Neural cell (in vitro differentiated cells): ENCODE measurements at regions not wholly inside any gene's neighbourhood (a gene's known extent, or its start where the extent isn't known, plus 50 kb on each side); places are given as distances from the start of the nearest gene placed in this dataset.

ENCODE experiments used
- H2AFZ ChIP-seq: fragments of 200-600, 300-800 bp; sonication (generic), shearing (Covaris generic); 2 replicates; pipeline ENCODE4 v1.6.0; 2014; ENCODE audit warnings: low read depth, mild to moderate bottlenecking, antibody characterized with exemption, low read length, moderate library complexity
- H3F3A ChIP-seq: fragments of 200-600 bp; shearing (Covaris generic); 2 replicates; pipeline ENCODE4 v1.6.1; 2016; ENCODE audit warnings: mild to moderate bottlenecking, moderate library complexity, mixed read lengths, antibody characterized with exemption, low read length; ENCODE audit not compliant: insufficient read depth, poor library complexity, severe bottlenecking
- H3K27ac ChIP-seq: fragments of 200-600, 300-800 bp; sonication (generic), shearing (Covaris generic); 2 replicates; pipeline ENCODE4 v1.5.1; 2014; ENCODE audit warnings: mild to moderate bottlenecking, low read length, moderate library complexity
- H3K27me3 ChIP-seq: fragments of 300-800, 200-600 bp; sonication (generic), shearing (Covaris generic); 2 replicates; pipeline ENCODE4 v1.6.0; 2014; ENCODE audit warnings: mild to moderate bottlenecking, low read depth, low read length, moderate library complexity; ENCODE audit not compliant: insufficient read depth
- H3K36me3 ChIP-seq: fragments of 300-800, 200-600 bp; sonication (generic), shearing (Covaris generic); 2 replicates; pipeline ENCODE4 v1.5.1; 2014; ENCODE audit warnings: mild to moderate bottlenecking, antibody characterized with exemption, low read length, moderate library complexity; ENCODE audit not compliant: insufficient read depth
- H3K4me2 ChIP-seq: fragments of 300-800, 200-600 bp; sonication (generic), shearing (Covaris generic); 2 replicates; pipeline ENCODE4 v1.6.0; 2014; ENCODE audit warnings: mild to moderate bottlenecking, low read length
- H3K4me3 ChIP-seq: fragments of 300-800, 200-600 bp; sonication (generic), shearing (Covaris generic); 2 replicates; pipeline ENCODE4 v1.5.1; 2014; ENCODE audit warnings: mild to moderate bottlenecking, low read length, moderate library complexity
- H3K79me2 ChIP-seq: fragments of 200-600 bp; shearing (Covaris generic); replicated peaks from 2 replicates; pipeline ENCODE4 v1.6.0; 2014; ENCODE audit warnings: mild to moderate bottlenecking, low read length, moderate library complexity; ENCODE audit not compliant: insufficient read depth
- H3K9ac ChIP-seq: fragments of 300-800, 200-600 bp; sonication (generic), shearing (Covaris generic); 2 replicates; pipeline ENCODE4 v1.6.1; 2016; ENCODE audit warnings: mild to moderate bottlenecking, low read length, mixed read lengths
- H3K9me2 ChIP-seq: fragments of 200-600 bp; shearing (Covaris generic); 2 replicates; pipeline ENCODE4 v1.6.1; 2016; ENCODE audit warnings: mild to moderate bottlenecking, low read length, mixed read lengths; ENCODE audit not compliant: insufficient read depth
- H3K9me3 ChIP-seq: fragments of 200-600, 300-800 bp; sonication (generic), shearing (Covaris generic); 2 replicates; pipeline ENCODE4 v1.6.1; 2016; ENCODE audit warnings: mild to moderate bottlenecking, mixed run types, low read length, moderate library complexity, mixed read lengths
- H4K20me1 ChIP-seq: fragments of 200-600 bp; shearing (Covaris generic); 2 replicates; pipeline ENCODE4 v1.6.1; 2016; ENCODE audit warnings: mild to moderate bottlenecking, mixed run types; ENCODE audit not compliant: insufficient read depth
- CTCF ChIP-seq: fragments of 450-650 bp; IDR thresholded peaks from 2 replicates; pipeline ENCODE4 v1.5.1; 2014; ENCODE audit warnings: antibody characterized with exemption, mild to moderate bottlenecking, moderate library complexity; ENCODE audit not compliant: poor library complexity, severe bottlenecking
- EP300 ChIP-seq: fragments of 450-650 bp; conservative IDR thresholded peaks from 2 replicates; pipeline ENCODE4 v1.6.1; 2014; ENCODE audit warnings: antibody characterized with exemption, mild to moderate bottlenecking, moderate library complexity; ENCODE audit not compliant: poor library complexity, severe bottlenecking
- EZH2 ChIP-seq: fragments of 200-600, 300-800 bp; shearing (Covaris generic), sonication (generic); IDR thresholded peaks from 2 replicates; pipeline ENCODE4 v1.6.1; 2014; ENCODE audit warnings: antibody characterized with exemption, low read length, borderline replicate concordance, mild to moderate bottlenecking; ENCODE audit not compliant: insufficient read depth, poor library complexity, severe bottlenecking
- MXI1 ChIP-seq: fragments of 450-650 bp; conservative IDR thresholded peaks from 2 replicates; pipeline ENCODE4 v1.6.1; 2014; ENCODE audit warnings: antibody characterized with exemption, mild to moderate bottlenecking; ENCODE audit not compliant: poor library complexity, severe bottlenecking
- POLR2AphosphoS5 ChIP-seq: IDR thresholded peaks from 2 replicates; pipeline ENCODE4 v1.6.1; 2012
- RAD21 ChIP-seq: fragments of 450-650 bp; conservative IDR thresholded peaks from 2 replicates; pipeline ENCODE4 v1.6.1; 2014; ENCODE audit warnings: antibody characterized with exemption, mild to moderate bottlenecking, moderate library complexity
- SMC3 ChIP-seq: fragments of 450-650 bp; conservative IDR thresholded peaks from 2 replicates; pipeline ENCODE4 v1.6.1; 2014; ENCODE audit warnings: antibody characterized with exemption, mild to moderate bottlenecking, moderate library complexity; ENCODE audit not compliant: poor library complexity
- TAF1 ChIP-seq: IDR thresholded peaks from 2 replicates; pipeline ENCODE4 v1.6.1; 2012; ENCODE audit warnings: low read depth
- TF ChIP-seq, protein P1 (sequence below): IDR thresholded peaks from 2 replicates; pipeline ENCODE4 v1.6.1; 2012; ENCODE audit warnings: borderline replicate concordance

DNA sequence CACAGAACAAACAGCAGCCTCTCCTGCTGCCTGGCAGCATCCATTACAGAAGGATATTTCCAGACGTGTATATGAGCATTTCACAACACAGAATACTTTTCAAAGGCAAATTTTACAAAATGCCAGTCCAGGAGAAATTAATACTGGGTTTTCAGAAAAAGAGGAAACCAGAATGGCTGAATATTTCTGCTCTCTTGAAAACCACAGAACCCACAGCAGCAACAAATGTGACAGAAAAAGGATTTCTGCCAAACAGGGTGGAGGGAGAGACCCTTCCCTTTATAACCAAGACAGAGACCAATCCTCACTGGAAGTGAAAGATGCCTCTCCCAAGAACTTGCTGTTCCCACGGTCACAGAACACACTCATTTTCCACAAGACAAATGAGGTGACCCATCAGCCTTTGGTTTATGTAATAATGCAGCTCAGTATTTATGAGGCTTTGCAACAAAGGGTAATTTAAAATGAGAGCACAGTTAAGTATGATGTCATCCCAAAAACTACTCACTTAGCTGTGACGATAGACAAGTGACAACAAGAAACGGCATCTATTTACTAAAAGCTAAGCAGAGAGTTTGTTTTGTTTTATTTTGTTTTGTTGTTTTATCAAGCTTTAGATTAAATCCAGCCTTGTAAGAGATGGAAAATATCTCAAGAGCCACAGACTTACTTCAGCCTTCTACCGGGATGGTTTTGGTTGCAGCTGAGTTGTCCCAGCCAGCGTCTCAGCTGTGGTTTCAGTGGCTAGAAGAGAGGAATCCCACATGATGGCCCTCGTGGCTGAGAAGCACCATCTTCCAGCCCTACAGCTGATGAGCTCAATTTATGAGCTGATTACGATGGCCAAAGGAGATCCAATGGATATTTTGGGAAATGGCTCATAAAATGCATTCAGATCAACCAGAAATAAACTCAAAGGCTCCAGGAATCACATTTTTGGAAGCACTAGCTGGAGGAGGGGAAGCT, 249.3 kb upstream of the AGAP1 start:
- no peak overlapping the region for H3K4me3 ChIP-seq
- H3K9me3 ChIP-seq, result no peaks in the 10 kb centered on the region
- H3K79me2 ChIP-seq, result no peaks in the 10 kb centered on the region
- H3K36me3 ChIP-seq, result no peaks in the 10 kb centered on the region
- H3K27ac ChIP-seq, result no peak overlapping the region
- TF ChIP-seq MXI1 (no peak), POLR2AphosphoS5 (no peak), SMC3 (no peak), TAF1 (no peak), EP300 (no peak), CTCF (no peak), RAD21 (no peak), EZH2 (no peak)
- TF ChIP-seq, protein P1, sequence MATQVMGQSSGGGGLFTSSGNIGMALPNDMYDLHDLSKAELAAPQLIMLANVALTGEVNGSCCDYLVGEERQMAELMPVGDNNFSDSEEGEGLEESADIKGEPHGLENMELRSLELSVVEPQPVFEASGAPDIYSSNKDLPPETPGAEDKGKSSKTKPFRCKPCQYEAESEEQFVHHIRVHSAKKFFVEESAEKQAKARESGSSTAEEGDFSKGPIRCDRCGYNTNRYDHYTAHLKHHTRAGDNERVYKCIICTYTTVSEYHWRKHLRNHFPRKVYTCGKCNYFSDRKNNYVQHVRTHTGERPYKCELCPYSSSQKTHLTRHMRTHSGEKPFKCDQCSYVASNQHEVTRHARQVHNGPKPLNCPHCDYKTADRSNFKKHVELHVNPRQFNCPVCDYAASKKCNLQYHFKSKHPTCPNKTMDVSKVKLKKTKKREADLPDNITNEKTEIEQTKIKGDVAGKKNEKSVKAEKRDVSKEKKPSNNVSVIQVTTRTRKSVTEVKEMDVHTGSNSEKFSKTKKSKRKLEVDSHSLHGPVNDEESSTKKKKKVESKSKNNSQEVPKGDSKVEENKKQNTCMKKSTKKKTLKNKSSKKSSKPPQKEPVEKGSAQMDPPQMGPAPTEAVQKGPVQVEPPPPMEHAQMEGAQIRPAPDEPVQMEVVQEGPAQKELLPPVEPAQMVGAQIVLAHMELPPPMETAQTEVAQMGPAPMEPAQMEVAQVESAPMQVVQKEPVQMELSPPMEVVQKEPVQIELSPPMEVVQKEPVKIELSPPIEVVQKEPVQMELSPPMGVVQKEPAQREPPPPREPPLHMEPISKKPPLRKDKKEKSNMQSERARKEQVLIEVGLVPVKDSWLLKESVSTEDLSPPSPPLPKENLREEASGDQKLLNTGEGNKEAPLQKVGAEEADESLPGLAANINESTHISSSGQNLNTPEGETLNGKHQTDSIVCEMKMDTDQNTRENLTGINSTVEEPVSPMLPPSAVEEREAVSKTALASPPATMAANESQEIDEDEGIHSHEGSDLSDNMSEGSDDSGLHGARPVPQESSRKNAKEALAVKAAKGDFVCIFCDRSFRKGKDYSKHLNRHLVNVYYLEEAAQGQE, result no peak
- H3K27me3 ChIP-seq, result no peaks in the 10 kb centered on the region
- no peaks in the 10 kb centered on the region for H3F3A ChIP-seq
- no peak overlapping the region for H3K4me2 ChIP-seq
- H3K9ac ChIP-seq, result no peak overlapping the region
- H3K9me2 ChIP-seq, result no peaks in the 10 kb centered on the region
- no peak overlapping the region for H2AFZ ChIP-seq
- H4K20me1 ChIP-seq, result no peaks in the 10 kb centered on the region

DNA sequence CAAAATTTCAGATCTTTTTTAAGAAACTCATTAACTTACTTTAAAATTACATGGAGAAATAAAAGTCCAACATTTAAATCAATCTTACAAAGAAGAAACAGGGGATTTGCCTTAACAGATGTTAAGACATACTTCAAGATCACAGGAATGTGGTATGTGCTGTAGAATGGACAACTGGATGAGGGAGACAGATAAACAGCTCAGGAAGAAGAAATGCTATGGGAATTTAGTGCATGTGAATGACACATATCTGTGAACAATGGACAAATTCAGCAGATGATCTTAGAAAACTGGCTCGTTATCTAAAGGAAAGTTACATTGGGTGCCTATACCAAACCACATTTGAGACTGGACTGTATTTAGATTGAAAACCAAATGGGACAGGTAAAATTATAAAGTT, 246.8 kb upstream of the AGAP1 start:
- no peaks in the 10 kb centered on the region for H3K36me3 ChIP-seq
- no peak overlapping the region for H3K9ac ChIP-seq
- H3K9me2 ChIP-seq, result no peaks in the 10 kb centered on the region
- H2AFZ ChIP-seq, result no peak overlapping the region
- H3K27me3 ChIP-seq, result no peaks in the 10 kb centered on the region
- no peak overlapping the region for H3K27ac ChIP-seq
- TF ChIP-seq POLR2AphosphoS5, result no peak
- no peak for TF ChIP-seq MXI1
- TF ChIP-seq RAD21, result no peak
- no peak for TF ChIP-seq SMC3
- TF ChIP-seq TAF1, result no peak
- TF ChIP-seq, protein P1, result no peak
- TF ChIP-seq CTCF, result no peak
- no peak for TF ChIP-seq EZH2
- no peak for TF ChIP-seq EP300
- H3K4me2 ChIP-seq, result no peak overlapping the region
- H4K20me1 ChIP-seq, result no peaks in the 10 kb centered on the region
- no peak overlapping the region for H3K4me3 ChIP-seq
- no peaks in the 10 kb centered on the region for H3K79me2 ChIP-seq
- H3K9me3 ChIP-seq, result no peaks in the 10 kb centered on the region
- no peaks in the 10 kb centered on the region for H3F3A ChIP-seq
